DMS114 treated with DMSO at 0.1 percent for 48 hours (cell line): ENCODE measurements at regions not wholly inside any gene's neighbourhood (a gene's known extent, or its start where the extent isn't known, plus 50 kb on each side); places are given as distances from the start of the nearest gene placed in this dataset.
"Not testable (repeated sequence)": the region's sequence is repeated elsewhere in the genome, so short reads cannot be mapped to it uniquely, and the experiment has no call there.

Source experiments
- DNase-seq: peaks from one replicate; lab custom pipeline; 2025; ENCODE audit not compliant: unreplicated experiment; lab: John Stamatoyannopoulos, UW

DNA sequence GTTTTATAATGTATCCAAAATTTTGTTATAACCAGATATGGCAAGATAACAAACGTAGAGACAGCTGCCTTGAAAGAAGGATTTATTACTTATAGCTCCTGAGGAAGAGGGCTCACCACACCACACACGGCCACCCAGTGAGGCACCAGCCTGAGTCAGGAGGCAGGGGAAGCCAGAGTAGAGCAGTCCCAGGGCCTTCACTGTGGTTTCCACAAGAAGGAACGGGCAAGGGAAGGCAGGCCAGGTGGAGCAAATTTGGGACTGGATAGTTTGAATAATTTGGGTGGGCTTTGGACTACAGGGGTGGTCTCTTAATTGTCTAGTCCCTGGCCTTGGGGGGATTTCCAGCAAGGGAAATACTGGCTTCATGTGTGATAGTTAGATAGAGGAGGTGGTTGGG lies 72.5 kb downstream of the RRAGC start:
- DNase-seq = no peak

DNA sequence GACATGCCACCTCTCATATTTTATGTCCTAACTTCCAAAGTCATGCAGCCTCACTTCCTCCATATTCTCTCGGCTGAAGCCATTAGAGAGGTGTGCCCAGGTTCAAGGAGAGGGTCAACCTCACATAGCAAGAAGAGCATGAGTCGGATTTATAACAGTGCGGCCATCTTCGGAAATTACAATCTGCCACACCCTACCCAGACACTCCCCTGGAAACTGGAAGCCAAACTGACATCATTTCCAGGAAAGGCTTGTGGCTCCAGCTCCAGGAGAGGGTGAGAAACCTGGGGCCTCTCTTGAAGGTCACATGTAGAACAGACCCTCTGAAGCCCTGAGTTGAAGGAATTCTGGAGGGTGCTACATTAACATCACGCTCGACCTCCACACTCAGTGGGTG lies 73.5 kb downstream of the RRAGC start:
- DNase-seq = no peak

DNA sequence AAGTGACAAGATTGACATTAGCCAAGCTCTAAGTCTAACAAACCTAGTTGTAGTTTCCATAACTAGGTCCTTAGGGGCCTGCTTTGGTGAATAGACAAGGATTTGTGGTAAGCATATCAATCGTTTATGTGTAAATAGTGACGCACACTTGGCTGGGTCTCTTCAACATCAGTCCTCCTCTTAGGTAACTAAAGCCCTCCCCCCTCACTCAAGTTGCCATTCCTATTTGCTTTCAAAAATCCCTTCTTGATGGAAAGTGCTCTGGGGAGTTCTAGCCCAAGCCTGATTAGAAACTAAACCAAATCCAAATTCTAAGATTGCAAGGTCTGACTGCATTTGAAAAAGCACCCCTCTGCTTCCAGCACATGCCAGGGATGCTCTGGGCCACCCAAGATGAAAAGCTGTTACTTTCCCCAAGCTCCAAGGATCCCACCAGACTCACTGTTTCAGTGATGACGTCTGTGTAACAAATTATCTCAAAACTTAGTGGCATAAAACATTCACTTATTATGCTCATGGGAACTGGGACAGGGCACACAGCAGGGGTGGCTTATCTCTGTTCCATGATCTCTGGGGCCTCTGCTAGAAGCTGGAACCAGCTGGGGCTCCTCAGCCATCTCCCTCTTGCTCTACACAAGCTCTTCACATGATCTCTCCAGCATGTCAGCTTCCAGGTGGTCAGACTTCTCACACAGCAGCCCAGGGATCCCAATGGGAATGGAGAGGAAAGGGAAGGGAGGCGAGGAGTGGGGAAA lies 74.1 kb downstream of the RRAGC start:
- DNase-seq = no peak

DNA sequence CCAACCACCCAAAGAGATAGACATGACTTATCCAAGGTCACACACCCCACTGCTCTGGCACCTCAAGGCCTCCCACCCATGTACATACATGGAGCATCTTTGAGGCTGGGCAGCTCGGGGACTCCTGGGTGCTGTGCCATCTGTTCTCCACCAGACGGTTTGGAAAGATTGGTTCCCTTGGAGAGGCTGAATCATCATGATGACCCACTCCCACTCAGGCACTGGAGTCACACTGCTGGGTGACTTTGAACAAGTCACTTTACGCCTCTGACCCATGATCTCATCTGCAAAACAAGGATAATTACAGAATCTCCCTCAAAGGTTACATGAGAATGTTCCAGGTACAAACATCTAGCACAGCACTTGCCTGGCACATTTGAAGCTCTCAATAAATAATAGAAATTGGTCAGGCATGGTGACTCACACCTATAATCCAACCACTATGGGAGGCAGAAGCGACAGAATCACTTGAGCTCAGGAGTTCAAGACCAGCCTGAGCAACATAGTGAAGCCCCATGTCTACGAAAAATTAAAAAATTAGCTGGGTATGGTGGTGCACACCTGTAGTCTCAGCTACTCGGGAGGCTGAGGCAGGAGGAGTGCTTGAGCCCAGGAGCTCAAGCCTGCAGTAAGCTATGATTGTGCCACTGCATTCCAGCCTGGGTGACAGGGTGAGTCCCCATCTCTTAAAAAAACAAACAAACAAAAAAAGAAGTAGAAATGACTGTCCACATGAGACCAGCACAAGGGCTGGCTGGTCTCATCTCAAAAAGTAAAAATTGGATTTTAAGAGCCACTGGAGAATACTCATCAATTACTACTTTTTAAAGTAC lies 74.9 kb downstream of the RRAGC start:
- DNase-seq = no peak

DNA sequence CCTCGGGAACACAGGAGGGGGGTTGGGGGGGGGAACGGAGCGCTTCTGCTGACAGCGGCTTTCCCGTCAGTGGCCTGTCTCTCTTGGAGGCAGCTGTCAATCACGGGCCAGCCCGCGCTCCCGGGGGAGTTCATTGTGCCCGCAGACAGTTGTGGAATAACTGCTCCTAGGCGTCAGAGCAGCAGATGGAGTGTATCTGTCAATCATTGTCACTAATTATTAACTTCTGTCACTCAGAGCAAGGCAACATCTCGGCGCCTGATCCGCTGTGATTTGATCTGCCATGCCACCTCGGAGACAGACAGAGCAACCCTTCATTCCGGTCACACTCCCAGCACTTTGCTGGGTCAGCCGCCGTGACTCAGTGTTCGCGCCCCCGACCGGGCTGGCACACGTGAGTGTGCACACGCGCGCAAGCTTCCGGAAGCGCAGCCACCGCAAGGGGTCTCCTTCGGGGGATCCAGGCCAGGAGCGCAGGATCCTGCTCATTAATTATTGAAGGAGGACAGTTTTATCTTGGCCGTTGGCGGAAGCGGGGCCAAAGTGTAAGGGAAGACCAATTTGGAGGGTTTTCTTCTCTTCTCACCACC lies 75.8 kb downstream of the RRAGC start:
- DNase-seq = no peak

GRCh38 chr1:38781872-38782617 lies 77.5 kb downstream of the RRAGC start:
- no peak for DNase-seq

DNA sequence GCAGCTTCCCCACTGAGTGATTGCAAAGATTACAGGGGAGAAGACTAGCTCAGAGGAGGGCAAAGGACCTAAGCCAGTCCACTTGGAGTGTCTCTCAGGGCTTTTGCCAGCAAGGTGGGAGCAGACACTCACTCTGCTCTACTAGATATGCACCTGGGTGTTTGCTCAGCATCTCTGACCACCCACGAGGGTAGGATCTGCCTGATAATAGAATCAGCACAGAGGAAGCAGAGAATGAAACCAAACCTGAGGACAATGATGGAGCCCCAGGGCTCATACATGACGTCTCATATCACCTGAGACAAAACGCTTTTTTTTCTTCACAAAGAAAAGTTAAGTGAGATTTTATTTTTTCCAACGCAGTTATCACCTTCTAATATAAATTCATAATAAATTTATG lies 79.4 kb downstream of the RRAGC start:
- DNase-seq = no peak

DNA sequence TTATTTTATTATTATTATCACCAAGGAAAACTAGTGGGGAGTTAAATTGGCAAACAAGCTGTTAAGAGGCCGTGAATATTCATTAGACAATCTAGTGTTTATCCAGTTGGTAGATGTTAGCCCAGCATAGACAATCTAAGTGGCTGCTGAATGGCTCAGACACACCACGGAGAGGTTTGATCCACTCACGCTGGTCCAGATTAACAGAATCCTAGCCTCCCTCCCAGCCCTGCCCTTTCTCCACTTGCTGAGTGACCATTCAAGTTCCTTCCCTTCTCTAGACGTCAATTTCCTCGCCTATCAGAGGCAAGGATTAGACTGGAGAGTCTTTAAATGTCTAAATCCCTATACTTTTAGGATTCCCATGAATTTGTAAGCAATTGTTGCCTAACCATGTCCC lies 80.1 kb downstream of the RRAGC start:
- DNase-seq = no peak

- no peak for DNase-seq
Measured at GRCh38 chr1:38778521-38778920, 81.1 kb downstream of the RRAGC start.

DNA sequence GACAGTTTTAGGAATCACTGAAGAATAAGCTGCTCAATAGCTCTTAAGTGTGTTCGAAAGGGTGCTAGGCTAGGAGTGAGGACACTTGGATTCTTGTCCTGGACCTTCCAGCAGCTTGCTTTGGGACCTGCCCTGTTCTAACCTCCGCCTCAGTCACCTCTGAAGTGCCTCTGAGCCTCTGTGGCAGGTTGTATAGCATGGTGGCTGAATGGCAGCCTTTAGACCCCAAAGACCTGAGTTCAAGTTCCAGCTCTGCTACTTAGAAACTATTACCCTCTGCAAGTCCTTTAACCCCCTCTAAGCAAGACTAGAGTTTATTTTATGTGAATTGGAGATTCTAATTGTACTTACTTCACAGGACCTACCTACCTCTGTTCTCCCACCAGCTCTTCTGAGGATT lies 81.5 kb downstream of the RRAGC start:
- no peak for DNase-seq

- no peak for DNase-seq
Measured at GRCh38 chr1:38777464-38777957, 82.1 kb downstream of the RRAGC start.

GRCh38 chr1:38776466-38777065 lies 83.0 kb downstream of the RRAGC start:
- no peak for DNase-seq

DNA sequence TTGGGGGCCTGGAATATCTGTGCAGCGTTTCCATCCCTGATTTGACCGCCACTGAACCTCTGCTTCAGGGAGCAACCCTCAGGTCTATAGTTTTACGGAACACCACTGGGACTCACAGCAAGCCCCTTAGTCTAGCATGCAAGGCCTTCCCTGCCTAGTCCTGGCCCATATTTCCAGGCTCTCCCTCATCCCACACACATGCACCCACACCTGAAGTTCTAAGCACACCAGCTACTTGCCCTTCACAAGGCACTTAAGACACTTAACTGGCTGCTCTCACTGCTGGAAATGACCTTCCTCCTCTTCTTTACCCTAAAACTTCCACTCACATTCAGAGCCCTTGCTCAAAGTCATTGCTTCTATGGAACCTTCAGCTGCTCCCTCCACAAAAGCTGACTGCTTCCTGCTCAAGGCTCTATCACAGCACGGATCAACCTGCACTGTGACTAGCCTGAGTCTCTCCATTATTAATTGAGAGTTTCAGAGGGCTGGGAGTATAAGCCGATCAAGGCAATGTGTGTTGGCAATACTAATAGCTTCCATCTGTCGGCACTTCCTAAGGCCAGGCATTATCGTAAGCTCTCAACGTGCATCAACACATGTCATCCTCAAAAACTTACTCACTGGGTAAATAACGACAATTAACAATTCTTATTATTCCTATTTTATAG lies 84.3 kb downstream of the RRAGC start:
- DNase-seq = no peak

- no peak for DNase-seq
Measured at GRCh38 chr1:38773483-38773882, 86.1 kb downstream of the RRAGC start.

GRCh38 chr1:38772953-38773352 lies 86.6 kb downstream of the RRAGC start:
- DNase-seq = no peak

GRCh38 chr1:38772026-38772425 lies 87.5 kb downstream of the RRAGC start:
- DNase-seq = no peak

GRCh38 chr1:38770516-38771173 lies 88.9 kb downstream of the RRAGC start:
- DNase-seq = not testable (repeated sequence)

GRCh38 chr1:38766125-38766524 lies 93.4 kb downstream of the RRAGC start:
- DNase-seq = no peak

DNA sequence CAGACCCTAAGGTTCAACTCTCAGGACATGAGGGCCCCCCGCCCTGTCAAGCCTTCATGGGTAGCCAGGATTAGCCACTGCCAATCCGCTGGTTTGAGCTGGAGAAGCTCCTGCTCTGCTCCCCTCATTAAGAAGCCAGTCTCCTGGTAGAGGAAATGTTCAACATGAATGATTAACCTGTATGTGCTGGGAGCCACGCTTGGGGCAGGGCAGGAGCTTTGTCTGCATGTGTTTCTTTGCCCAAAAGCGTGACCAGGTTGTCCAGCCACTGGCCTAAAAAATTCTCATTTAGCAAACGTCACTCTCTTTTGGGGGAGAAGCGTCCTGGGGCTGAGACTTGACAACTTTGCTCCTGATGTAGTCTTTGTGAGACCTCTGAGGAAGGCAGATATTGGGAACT lies 96.5 kb downstream of the RRAGC start:
- no peak for DNase-seq

DNA sequence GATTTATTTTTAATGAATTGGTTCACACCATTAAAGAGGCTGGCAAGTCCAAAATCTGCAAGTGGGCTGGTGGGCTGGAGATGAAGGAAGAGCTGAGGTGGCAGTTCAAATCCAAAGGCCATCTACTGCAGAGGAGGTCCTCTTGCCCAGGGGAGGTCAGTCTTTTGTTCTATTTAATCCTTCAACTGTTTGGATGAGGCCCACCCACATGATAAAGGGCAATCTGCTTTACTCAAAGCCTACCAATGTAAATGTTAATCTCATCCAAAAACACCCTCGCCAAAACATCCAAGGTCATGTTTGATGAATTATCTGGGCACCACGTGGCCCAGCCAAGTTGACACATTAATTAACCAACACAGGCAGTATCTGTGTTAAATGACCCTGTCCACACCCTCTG lies 99.0 kb downstream of the RRAGC start:
- no peak for DNase-seq
